Endometrium (tissue), 2 donors: ENCODE measurements at regions not wholly inside any gene's neighbourhood (a gene's known extent, or its start where the extent isn't known, plus 50 kb on each side); places are given as distances from the start of the nearest gene placed in this dataset.
"Not testable (repeated sequence)": the region's sequence is repeated elsewhere in the genome, so short reads cannot be mapped to it uniquely, and the experiment has no call there.

Experiments
- FAIRE-seq: peaks from 2 replicates; lab custom pipeline; 2012; peaks lifted over from hg19 to GRCh38; lab: Jason Lieb, UNC
- donor health status: control.
- donor health status: control.

DNA sequence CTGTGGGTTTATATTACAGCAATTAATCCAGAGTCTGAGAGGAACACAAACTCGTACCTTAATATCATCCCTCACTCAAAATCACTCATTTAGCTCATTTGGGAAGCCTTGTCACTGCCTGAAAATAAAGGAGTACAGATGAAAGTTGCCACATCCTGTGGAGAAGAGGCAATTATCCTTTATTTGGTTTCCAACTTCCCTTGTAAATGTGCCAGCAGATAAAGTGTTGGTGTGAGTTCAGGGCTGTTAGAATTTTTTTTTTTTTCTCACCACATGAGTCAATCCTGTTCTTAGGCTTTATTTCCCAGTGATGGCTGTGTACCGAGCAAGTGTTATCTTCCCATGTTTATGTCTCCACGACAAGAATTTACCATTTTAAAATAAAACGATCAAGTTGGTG, 99.0 kb upstream of the SMIM30 start:
- no peak for FAIRE-seq

DNA sequence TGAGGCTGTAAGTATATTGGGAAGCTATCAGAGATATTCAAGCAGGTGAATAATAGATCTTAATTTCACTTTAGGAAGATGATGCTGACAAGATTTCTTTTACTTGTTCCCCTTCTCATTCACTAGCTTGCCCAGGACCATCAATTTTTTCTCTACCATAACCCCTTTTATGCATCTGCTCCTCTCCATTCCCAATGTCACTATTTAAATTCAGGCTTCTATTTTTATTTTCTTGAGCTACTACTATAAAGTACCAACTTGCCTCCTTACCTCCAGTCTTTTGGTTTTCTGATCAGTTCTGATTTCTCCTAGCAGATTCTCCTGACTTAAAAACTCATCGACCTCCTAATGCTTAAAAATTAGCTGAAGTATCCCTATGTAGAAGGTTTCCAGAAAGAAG, 97.7 kb upstream of the SMIM30 start:
- FAIRE-seq, result no peak

DNA sequence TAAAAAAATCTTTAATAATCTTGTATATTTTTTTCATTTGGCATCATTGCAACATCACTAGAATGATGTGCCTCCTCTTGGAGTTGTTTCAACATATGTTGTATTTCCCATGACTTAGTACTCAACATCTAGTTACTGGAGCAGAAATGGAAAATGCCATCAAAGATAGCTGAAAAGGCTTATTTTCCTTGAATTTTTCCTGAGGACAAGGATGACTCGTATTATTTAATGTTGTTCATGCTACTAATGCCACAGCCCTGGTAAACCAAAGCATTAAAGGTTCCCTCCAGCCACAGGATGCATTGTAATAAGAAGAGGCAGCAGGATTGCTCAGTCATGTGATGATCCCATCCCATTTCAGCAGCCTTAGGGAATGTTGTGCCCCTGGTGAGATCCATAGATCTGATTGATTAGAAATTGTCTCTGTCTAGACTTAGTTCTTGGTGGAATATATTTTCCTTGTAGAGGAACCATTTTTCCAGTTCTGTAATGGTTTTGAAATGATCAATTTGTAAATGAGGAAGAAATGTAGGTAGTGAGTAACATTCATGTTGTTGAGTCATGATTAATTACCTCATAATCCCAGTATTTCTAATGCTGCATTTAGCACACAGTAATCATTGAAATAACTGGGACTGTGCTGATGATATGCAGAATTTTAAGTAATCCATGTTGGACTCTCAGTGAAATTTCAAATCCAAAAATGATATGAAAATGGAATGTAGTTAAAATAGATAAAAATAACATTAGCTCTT, 91.3 kb upstream of the SMIM30 start:
- no peak for FAIRE-seq

DNA sequence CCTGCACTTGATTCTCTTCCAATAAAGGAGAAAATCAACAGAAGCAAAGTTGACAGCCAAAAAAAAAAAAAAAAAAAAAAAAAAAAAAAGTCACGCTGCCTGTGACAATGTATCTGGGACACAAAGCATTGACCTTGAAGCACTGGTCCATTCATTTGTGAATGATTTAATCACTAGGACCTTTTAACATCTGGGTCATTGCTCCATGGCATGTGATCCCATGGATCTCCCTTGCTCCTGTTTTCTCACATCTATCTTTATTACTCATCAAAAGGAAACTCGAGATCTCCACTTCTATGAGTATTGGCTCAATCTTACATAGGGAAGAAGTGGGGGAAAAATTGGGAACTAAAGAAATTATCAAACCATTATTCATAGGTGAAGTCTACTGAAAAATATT, 89.6 kb upstream of the SMIM30 start:
- no peak for FAIRE-seq

DNA sequence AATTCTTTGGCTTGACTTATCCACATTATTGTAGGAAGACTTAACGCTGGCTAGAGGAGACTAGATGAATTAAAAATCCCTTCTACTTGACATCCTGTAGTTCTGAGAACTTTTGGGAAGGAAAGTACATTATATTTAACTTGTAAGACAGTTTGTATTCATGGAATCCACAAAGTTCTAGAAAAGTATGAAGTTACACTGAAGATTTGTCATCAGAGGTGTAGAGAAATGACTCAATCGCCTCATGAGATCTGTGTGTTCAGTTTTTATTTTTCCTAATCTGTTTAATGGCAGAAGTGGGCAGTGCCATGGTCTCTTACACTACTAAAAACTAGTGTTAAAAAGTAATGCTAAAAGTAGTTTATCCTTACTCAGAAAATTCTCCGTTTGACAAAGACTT, 89.1 kb upstream of the SMIM30 start:
- FAIRE-seq, result no peak

DNA sequence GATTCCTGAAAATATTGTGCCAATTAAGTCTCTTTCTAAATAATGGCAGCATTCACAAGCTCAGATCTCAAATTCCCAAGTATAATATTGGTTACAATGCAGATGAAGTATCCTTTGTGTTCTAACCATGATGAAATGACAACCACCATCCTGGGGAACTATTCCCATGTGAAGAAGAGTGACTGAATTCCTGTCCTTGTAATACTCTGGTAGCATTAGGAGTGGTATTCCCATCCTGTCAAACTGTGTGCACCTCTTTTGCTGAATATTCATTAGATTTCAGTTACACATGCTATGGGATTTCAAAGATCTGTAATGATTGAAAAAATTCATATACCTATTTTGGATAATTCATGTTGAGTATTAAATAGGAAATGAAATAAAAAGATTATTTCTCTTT, 86.1 kb upstream of the SMIM30 start:
- FAIRE-seq, result no peak

DNA sequence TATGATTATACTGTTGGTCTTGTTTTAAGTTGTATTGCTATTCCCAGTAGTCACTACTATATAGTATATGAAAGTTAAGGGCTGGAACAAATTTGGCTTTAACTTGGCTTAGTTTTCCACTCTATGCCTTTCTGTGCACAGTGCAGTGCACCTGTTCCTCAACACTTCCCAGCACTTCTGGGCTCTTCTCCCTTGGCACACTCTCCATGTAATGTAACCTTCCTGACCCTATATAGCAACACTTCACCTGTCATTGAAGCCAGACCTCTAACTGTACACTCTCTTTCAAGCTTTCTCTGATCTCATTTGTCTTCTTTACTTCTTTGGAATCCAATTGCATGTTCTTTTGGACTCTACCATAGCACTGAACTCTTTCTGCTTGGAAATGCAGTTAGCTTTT, 83.9 kb upstream of the SMIM30 start:
- FAIRE-seq, result no peak

DNA sequence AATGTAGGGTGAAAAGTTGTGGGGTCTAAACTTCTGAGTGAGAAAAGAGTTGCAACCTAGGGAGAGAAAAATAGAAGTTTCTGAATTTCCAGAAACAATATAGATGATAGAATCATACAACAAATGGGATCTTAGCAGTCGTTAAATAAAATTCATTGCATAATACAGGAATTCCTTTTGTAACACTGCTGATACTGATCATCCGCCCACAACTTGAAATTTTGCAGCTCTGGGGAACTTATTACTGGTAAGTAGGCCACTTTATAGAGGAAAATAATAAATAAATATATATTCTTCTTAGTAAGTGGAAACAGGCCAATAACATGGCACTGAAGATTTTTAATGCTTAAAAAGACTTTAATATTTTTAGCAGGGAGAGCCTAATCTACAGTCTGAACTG, 81.9 kb upstream of the SMIM30 start:
- FAIRE-seq, result no peak

DNA sequence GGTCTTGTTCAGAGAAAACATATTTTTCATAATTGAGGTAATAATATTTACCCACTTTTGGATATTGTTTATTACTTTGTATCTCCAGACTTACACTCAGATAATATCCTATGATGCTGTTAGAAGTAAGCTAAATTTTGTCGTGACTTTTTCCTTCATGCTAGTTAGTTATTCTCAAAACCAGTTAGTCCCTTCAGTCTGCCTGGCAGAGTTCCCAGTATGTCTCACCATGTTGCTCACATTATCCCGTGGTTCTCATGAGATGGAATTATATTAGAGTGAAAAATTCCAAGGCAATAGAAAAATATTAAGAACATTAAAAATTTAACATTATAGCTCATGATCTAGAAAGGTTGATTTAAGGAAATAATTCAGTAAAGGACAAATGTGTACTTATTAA, 81.5 kb upstream of the SMIM30 start:
- no peak for FAIRE-seq

DNA sequence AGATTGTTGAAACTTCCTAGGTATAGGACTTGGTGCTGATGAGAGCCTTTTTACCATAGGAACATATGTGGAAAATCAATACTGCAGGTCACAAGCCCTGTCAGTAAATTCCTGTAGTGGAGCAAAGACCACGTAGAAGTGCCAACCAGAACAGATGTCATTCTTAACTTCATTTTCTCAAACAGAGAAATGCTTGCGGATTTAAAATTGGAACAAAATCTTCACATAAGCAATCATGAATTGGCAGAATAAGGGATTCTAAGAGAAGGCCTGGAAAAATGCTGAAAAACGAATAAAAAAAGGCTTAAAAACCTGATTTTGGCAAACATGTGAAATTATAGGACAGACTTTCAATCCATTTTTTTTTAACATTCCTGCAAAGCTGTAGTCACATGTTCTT, 80.8 kb upstream of the SMIM30 start:
- FAIRE-seq, result no peak

DNA sequence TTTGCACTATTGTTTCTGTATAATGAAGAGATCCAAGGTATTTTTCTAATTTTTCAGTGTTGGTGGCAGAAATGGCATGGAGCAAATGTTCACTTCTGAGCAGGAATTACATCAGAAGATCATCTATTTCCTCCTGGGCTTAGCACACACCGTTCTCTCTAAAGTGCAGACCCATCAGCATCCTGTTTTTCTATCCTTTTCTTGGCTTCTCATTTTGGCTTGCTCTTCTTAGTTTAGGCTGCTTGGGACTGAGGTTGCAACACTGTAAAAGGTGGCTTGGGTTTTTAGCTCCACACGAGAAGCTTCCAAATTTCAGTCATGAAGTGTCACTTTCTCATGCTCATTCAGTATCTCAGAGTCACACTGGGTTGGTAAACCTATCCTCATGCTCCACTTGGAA, 79.9 kb upstream of the SMIM30 start:
- FAIRE-seq, result no peak

DNA sequence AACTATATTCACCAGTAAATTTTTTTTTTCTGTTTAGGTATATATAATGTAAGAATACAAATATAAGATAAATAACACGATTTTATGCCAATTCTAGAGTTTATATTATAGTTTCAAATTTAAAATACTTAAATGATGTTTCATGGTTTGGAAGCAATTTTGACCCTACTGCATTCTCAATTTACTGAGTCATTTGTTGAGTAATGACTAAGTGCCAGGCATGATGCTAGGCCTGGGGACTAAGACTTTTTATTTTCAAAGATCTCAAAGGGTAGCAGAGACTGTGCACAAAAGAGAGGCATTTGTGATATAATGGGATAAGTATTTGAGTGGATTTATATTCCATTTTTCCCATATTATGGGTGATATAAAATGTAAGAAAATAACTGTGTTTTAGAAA, 78.9 kb upstream of the SMIM30 start:
- FAIRE-seq, result no peak

DNA sequence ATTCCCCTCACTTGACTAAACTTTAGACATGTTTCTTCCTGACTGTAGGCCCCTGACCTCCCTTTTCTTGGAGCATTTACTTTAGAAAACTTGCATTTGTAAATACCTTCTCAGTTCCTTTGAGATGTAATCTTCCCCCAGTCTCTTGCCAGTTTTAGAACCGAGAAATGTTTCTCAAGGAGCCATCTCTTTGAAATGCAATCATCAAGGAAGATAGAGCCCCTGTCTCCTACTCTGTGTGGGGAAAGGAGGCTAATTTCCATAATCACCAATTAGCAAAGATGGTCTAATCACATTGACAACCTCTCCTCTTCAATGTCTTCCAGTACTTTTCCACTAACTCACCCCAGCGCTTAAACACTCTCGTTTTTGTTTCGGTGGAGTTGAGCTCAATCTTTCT, 70.0 kb upstream of the SMIM30 start:
- FAIRE-seq, result no peak

DNA sequence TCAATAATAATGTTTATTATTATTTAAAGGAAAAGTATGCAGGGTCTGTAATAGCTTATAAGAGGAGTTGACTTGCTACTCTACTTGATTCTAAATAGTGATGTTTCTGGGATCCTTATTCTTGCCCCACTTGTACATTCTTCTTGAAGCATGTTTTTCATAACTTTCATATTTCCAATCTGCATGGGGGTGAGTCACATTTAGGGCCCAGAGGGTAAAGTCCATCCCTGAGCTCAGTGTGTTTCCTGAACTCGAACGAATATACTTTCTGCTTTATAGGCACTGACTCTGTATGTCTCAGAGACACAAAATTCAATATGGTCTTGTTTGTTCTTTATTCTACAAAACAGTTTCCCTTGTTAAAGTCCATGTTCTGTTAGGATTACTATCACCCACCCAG, 61.0 kb upstream of the SMIM30 start:
- FAIRE-seq, result no peak

DNA sequence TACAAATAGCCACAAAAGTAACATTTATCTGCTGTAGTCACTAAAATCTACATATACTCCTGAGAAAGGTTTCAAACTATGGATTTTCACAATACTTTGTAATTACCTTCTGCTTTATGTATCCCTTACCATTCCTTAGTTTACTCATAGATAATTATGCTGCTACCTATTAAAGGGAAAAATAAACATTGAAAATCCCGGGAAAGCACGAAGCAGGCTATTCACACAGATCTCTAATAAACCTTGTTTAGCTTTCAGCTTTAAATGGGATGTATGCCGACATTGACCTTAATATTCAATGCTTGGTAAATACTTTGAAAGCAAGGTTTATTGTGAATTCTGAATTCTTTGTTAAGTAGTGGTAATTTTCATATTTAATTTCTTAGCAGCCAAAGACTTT, 58.5 kb upstream of the SMIM30 start:
- FAIRE-seq, result no peak

DNA sequence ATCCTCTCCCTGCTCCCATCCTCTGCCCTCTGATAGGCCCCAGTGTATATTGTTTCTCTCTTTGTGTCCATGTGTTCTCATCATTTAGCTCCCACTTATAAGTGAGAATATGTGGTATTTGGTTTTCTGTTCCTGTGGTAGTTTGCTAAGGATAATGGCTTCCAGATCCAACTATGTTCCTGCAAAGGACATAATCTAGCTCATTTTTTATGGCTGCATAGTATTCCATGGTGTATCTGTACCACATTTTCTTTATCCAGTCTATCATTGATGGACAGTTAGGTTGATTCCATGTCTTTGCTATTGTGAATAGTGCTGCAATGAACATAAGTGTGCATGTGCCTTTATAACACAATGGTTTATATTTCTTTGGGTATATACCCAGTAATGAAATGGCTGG, 57.8 kb upstream of the SMIM30 start:
- FAIRE-seq, result not testable (repeated sequence)

DNA sequence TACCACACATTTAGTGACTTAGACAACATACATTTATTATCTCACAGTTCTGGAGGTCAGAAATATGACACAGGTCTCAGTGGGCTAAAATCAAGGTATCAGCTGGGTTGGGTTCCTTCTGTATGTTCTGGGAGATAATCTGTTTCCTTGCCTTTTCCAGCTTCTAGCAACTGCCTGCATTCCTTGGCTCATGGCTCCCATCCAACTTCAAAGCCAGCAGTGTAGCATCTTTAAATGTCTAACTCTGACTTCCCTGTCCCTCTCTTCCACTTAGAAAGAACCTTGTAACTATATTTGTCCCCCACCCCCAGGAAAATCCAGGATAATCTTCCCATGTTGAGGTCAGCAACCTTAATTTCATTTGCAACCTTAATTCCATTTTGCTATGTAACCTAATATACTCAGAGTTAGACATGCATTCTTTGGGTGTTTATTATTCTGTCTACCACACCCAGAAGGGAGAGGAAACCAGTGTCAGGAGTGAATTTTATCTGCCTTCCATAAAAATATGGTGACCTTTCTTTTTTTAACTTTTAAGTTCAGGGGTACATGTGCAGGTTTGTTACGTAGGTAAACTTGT, 57.3 kb upstream of the SMIM30 start:
- no peak for FAIRE-seq

DNA sequence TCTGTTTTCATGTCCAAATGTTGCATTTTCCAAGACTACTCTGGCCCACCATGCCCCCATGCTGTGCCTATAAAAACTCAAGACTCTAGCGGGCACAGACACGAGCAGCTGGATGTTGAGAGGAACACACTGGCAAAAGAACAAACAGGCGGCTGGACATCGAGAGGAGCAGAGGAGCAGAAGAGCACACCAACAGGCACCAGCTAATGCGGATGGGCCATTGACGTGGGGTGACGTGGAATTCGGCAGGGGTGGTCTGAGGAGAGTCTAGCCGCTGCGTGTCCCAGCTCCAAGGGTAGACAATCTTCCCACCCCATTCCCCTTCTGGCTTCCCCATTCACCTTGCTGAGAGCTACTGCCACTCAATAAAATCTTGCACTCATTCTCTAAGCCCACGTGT, 54.4 kb upstream of the SMIM30 start:
- FAIRE-seq, result no peak

DNA sequence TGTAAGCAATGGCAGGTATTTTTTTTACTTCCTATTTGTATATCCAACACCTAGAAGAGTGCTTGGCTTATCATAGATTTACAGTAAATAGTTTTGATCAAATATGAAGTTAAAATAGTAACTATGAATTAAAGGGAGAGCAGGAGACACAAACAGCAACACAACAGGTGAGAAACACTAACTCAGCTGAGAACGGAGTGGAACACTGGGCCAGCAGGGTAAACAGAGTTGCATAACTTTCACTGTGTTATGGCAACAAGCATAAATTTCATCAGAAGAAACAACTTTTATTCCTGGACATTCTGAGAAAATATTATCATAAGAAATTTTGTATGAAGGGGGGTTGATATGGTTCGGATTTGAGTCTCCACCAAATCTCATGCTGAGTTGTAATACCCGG, 52.2 kb upstream of the SMIM30 start:
- FAIRE-seq, result no peak
